CD4-positive, alpha-beta memory T cell (primary cell): ENCODE measurements at regions not wholly inside any gene's neighbourhood (a gene's known extent, or its start where the extent isn't known, plus 50 kb on each side); places are given as distances from the start of the nearest gene placed in this dataset.

Source experiments
- CTCF ChIA-PET: fragments of 350-600 bp; sonication (Branson Sonifier 250); formaldehyde crosslinking; loops from one replicate; lab custom pipeline; 2021; ENCODE audit warnings: inconsistent platforms; ENCODE audit not compliant: partially characterized antibody; lab: Charles Lee
- POLR2A ChIA-PET: fragments of 350-600 bp; sonication (Branson Sonifier 250); formaldehyde crosslinking; loops from one replicate; lab custom pipeline; 2021; ENCODE audit not compliant: partially characterized antibody; lab: Charles Lee
- DNase-seq, 5 donors: peaks; one replicate each; pipeline versions ENCODE4 v3.0.0 to v3.0.0-alpha.2; 2020 to 2022; ENCODE audit warnings: mixed read lengths in 1 of 5
- H3K27ac ChIP-seq: one replicate; pipeline ENCODE4 v1.7.0; 2013; ENCODE audit warnings: low read depth, low read length
- H3K27me3 ChIP-seq: 2 replicates; pipeline ENCODE4 v1.7.0; 2013; ENCODE audit warnings: mild to moderate bottlenecking, low read length, moderate library complexity; ENCODE audit not compliant: insufficient read depth
- H3K36me3 ChIP-seq: 2 replicates; pipeline ENCODE4 v1.7.0; 2013; ENCODE audit warnings: mild to moderate bottlenecking, low read length, moderate library complexity; ENCODE audit not compliant: insufficient read depth
- H3K4me1 ChIP-seq: 2 replicates; pipeline ENCODE4 v1.7.0; 2013; ENCODE audit warnings: mild to moderate bottlenecking, low read length, moderate library complexity; ENCODE audit not compliant: insufficient read depth
- H3K4me3 ChIP-seq, 2 donors: one replicate each; pipeline ENCODE4 v1.7.0; 2013; ENCODE audit warnings: low read length in 2 of 2, mild to moderate bottlenecking in 1 of 2
- H3K9me3 ChIP-seq, 2 donors: one replicate each; pipeline ENCODE4 v1.7.0; 2013; ENCODE audit warnings: low read length in 2 of 2, control low read depth in 1 of 2; ENCODE audit not compliant: control insufficient read depth in 1 of 2
- H3K27ac Mint-ChIP-seq, 7 donors: one replicate each; pipeline ENCODE4 v1.8.0; 2020 to 2021; ENCODE audit warnings: mixed read lengths in 7 of 7, mild to moderate bottlenecking in 6 of 7, inconsistent platforms in 3 of 7, moderate library complexity in 3 of 7
- H3K27me3 Mint-ChIP-seq, 2 donors: one replicate each; pipeline ENCODE4 v1.8.0; 2020 to 2021; ENCODE audit warnings: mixed read lengths in 2 of 2
- H3K36me3 Mint-ChIP-seq, 2 donors: one replicate each; pipeline ENCODE4 v1.8.0; 2020 to 2021; ENCODE audit warnings: mixed read lengths in 2 of 2, inconsistent platforms in 1 of 2, mild to moderate bottlenecking in 1 of 2
- H3K4me1 Mint-ChIP-seq, 4 donors: one replicate each; pipeline ENCODE4 v1.8.0; 2020 to 2021; ENCODE audit warnings: mixed read lengths in 4 of 4, mild to moderate bottlenecking in 1 of 4
- H3K4me3 Mint-ChIP-seq, 8 donors: one replicate each; pipeline ENCODE4 v1.8.0; 2020 to 2021; ENCODE audit warnings: mixed read lengths in 8 of 8, mild to moderate bottlenecking in 7 of 8, moderate library complexity in 6 of 8, inconsistent platforms in 3 of 8
- H3K9me3 Mint-ChIP-seq, 8 donors: one replicate each; pipeline ENCODE4 v1.8.0; 2020 to 2021; ENCODE audit warnings: mixed read lengths in 8 of 8, mild to moderate bottlenecking in 5 of 8, inconsistent platforms in 3 of 8, moderate library complexity in 1 of 8
- intact Hi-C: fragments of 100-400 bp; cut with micrococcal nuclease; formaldehyde crosslinking; loops from one replicate; pipeline ENCODE4 v1.15.1; 2023

- intact Hi-C loops = no loop called here
Measured at GRCh38 chr11:96761451-96761850, 371.6 kb downstream of the JRKL start.

GRCh38 chr11:96763244-96763643 lies 373.4 kb downstream of the JRKL start:
- intact Hi-C loops = no loop called here
- Histone ChIP-seq H3K4me3 (no peak overlapping the region), H3K27ac (no peak overlapping the region), H3K27me3 (no peaks in the 10 kb centered on the region), H3K4me1 (no peaks in the 10 kb centered on the region), H3K9me3 (no peaks in the 10 kb centered on the region), H3K36me3 (no peaks in the 10 kb centered on the region)
- H3K4me1 Mint-ChIP-seq = no peaks in the 10 kb centered on the region
- H3K27me3 Mint-ChIP-seq = no peaks in the 10 kb centered on the region
- POLR2A ChIA-PET = no interaction called here
- no peaks in the 10 kb centered on the region for H3K36me3 Mint-ChIP-seq
- H3K4me3 Mint-ChIP-seq = no peak overlapping the region
- no peak overlapping the region for H3K27ac Mint-ChIP-seq
- CTCF ChIA-PET = no interaction called here
- DNase-seq = no peak
- H3K9me3 Mint-ChIP-seq = peaks cover 0 to 3% (median 0%) of the 10 kb centered on the region in 8 donors

More at GRCh38 chr11:96761451-96761850, 371.6 kb downstream of the JRKL start:
- H3K27ac ChIP-seq = no peak overlapping the region
- H3K4me1 Mint-ChIP-seq = no peaks in the 10 kb centered on the region
- H3K27me3 Mint-ChIP-seq = no peaks in the 10 kb centered on the region
- DNase-seq = no peak
- H3K36me3 Mint-ChIP-seq = no peaks in the 10 kb centered on the region
- ChIA-PET POLR2A (no interaction called here), CTCF (no interaction called here)
- peaks cover 0 to 2% (median 0%) of the 10 kb centered on the region in 8 donors for H3K9me3 Mint-ChIP-seq
- no peaks in the 10 kb centered on the region for H3K36me3 ChIP-seq
- H3K4me3 Mint-ChIP-seq = no peak overlapping the region
- no peaks in the 10 kb centered on the region for H3K4me1 ChIP-seq
- H3K9me3 ChIP-seq = no peaks in the 10 kb centered on the region
- no peaks in the 10 kb centered on the region for H3K27me3 ChIP-seq
- H3K4me3 ChIP-seq = no peak overlapping the region
- H3K27ac Mint-ChIP-seq = no peak overlapping the region

- intact Hi-C loops = no loop called here
Measured at GRCh38 chr11:96778272-96778671, 388.5 kb downstream of the JRKL start.

GRCh38 chr11:96779030-96779429 lies 389.2 kb downstream of the JRKL start:
- peaks cover 0 to 9% (median 3%) of the 10 kb centered on the region in 8 donors for H3K9me3 Mint-ChIP-seq
- no peak overlapping the region for H3K27ac Mint-ChIP-seq
- no peak overlapping the region for H3K4me3 Mint-ChIP-seq
- Histone ChIP-seq H3K4me3 (no peak overlapping the region), H3K27me3 (no peaks in the 10 kb centered on the region), H3K4me1 (no peaks in the 10 kb centered on the region), H3K36me3 (no peaks in the 10 kb centered on the region), H3K27ac (no peak overlapping the region), H3K9me3 (no peaks in the 10 kb centered on the region)
- intact Hi-C loops = no loop called here
- CTCF ChIA-PET = no interaction called here
- no peaks in the 10 kb centered on the region for H3K36me3 Mint-ChIP-seq
- no peaks in the 10 kb centered on the region for H3K27me3 Mint-ChIP-seq
- no peak for DNase-seq
- POLR2A ChIA-PET = no interaction called here
- H3K4me1 Mint-ChIP-seq = no peaks in the 10 kb centered on the region

More at GRCh38 chr11:96778272-96778671, 388.5 kb downstream of the JRKL start:
- Histone ChIP-seq H3K27me3 (no peaks in the 10 kb centered on the region), H3K27ac (no peak overlapping the region), H3K4me3 (no peak overlapping the region), H3K4me1 (no peaks in the 10 kb centered on the region), H3K9me3 (no peaks in the 10 kb centered on the region), H3K36me3 (no peaks in the 10 kb centered on the region)
- Mint-ChIP-seq H3K27me3 (no peaks in the 10 kb centered on the region), H3K9me3 (peaks cover 0 to 9% (median 3%) of the 10 kb centered on the region in 8 donors), H3K4me3 (no peak overlapping the region), H3K36me3 (no peaks in the 10 kb centered on the region), H3K27ac (no peak overlapping the region), H3K4me1 (no peaks in the 10 kb centered on the region)
- CTCF ChIA-PET = no interaction called here
- POLR2A ChIA-PET = no interaction called here
- no peak for DNase-seq

GRCh38 chr11:96781082-96781481 lies 391.3 kb downstream of the JRKL start:
- no peak overlapping the region for H3K4me3 ChIP-seq
- no peaks in the 10 kb centered on the region for H3K4me1 ChIP-seq
- no peaks in the 10 kb centered on the region for H3K36me3 ChIP-seq
- H3K27me3 Mint-ChIP-seq = no peaks in the 10 kb centered on the region
- ChIA-PET POLR2A (no interaction called here), CTCF (no interaction called here)
- no peaks in the 10 kb centered on the region for H3K9me3 ChIP-seq
- intact Hi-C loops = no loop called here
- no peaks in the 10 kb centered on the region for H3K36me3 Mint-ChIP-seq
- no peaks in the 10 kb centered on the region for H3K4me1 Mint-ChIP-seq
- no peaks in the 10 kb centered on the region for H3K27me3 ChIP-seq
- H3K4me3 Mint-ChIP-seq = no peak overlapping the region
- no peak for DNase-seq
- no peak overlapping the region for H3K27ac Mint-ChIP-seq
- H3K9me3 Mint-ChIP-seq = peaks cover 0 to 9% (median 3%) of the 10 kb centered on the region in 8 donors
- no peak overlapping the region for H3K27ac ChIP-seq

GRCh38 chr11:96782632-96783031 lies 392.8 kb downstream of the JRKL start:
- H3K36me3 ChIP-seq = no peaks in the 10 kb centered on the region
- no peak overlapping the region for H3K4me3 Mint-ChIP-seq
- H3K9me3 Mint-ChIP-seq = peaks cover 0 to 9% (median 3%) of the 10 kb centered on the region in 8 donors
- no peaks in the 10 kb centered on the region for H3K4me1 Mint-ChIP-seq
- ChIA-PET POLR2A (no interaction called here), CTCF (no interaction called here)
- H3K27ac ChIP-seq = no peak overlapping the region
- no peaks in the 10 kb centered on the region for H3K27me3 ChIP-seq
- H3K27ac Mint-ChIP-seq = no peak overlapping the region
- no peaks in the 10 kb centered on the region for H3K27me3 Mint-ChIP-seq
- no peaks in the 10 kb centered on the region for H3K36me3 Mint-ChIP-seq
- H3K9me3 ChIP-seq = no peaks in the 10 kb centered on the region
- H3K4me3 ChIP-seq = no peak overlapping the region
- no peak for DNase-seq
- intact Hi-C loops = no loop called here
- H3K4me1 ChIP-seq = no peaks in the 10 kb centered on the region

GRCh38 chr11:96783311-96783710 lies 393.5 kb downstream of the JRKL start:
- Mint-ChIP-seq H3K27ac (no peak overlapping the region), H3K27me3 (no peaks in the 10 kb centered on the region), H3K9me3 (peaks cover under 1 to 9% (median 4%) of the 10 kb centered on the region in 8 donors), H3K36me3 (no peaks in the 10 kb centered on the region), H3K4me1 (no peaks in the 10 kb centered on the region), H3K4me3 (no peak overlapping the region)
- ChIA-PET CTCF (no interaction called here), POLR2A (no interaction called here)
- Histone ChIP-seq H3K36me3 (no peaks in the 10 kb centered on the region), H3K27me3 (no peaks in the 10 kb centered on the region), H3K9me3 (no peaks in the 10 kb centered on the region), H3K4me3 (no peak overlapping the region), H3K27ac (no peak overlapping the region), H3K4me1 (no peaks in the 10 kb centered on the region)
- intact Hi-C loops = no loop called here
- DNase-seq = no peak

- no peak overlapping the region for H3K27ac ChIP-seq
- H3K27me3 ChIP-seq = no peaks in the 10 kb centered on the region
- no peaks in the 10 kb centered on the region for H3K4me1 Mint-ChIP-seq
- H3K36me3 ChIP-seq = no peaks in the 10 kb centered on the region
- no peaks in the 10 kb centered on the region for H3K4me1 ChIP-seq
- peaks cover 0 to 16% (median 5%) of the 10 kb centered on the region in 8 donors for H3K9me3 Mint-ChIP-seq
- H3K36me3 Mint-ChIP-seq = no peaks in the 10 kb centered on the region
- DNase-seq = no peak
- no peaks in the 10 kb centered on the region for H3K9me3 ChIP-seq
- H3K27me3 Mint-ChIP-seq = no peaks in the 10 kb centered on the region
- ChIA-PET CTCF (no interaction called here), POLR2A (no interaction called here)
- intact Hi-C loops = no loop called here
- no peak overlapping the region for H3K4me3 Mint-ChIP-seq
- no peak overlapping the region for H3K4me3 ChIP-seq
- H3K27ac Mint-ChIP-seq = no peak overlapping the region
Measured at GRCh38 chr11:96785073-96785472, 395.3 kb downstream of the JRKL start.
